ENCODE measurements at regions not wholly inside any gene's neighbourhood (a gene's known extent, or its start where the extent isn't known, plus 50 kb on each side); places are given as distances from the start of the nearest gene placed in this dataset.
A peak's percentile ranks its signal among the peaks of the same experiment; 100 is the strongest.

- H3K9me3 Mint-ChIP-seq, result peaks cover 4% of the 10 kb centered on the region
- Histone ChIP-seq H2AFZ (replicated peaks) (no peak overlapping the region), H4K20me1 (ENCODE audit: low read depth) (no peaks in the 10 kb centered on the region), H3K4me3 (no peak overlapping the region), H3K36me3 (no peaks in the 10 kb centered on the region), H3K79me2 (ENCODE audit: low read depth) (no peaks in the 10 kb centered on the region), H3F3A (ENCODE audit: low read depth) (no peaks in the 10 kb centered on the region), H3K9ac (no peak overlapping the region), H3K27ac (no peak overlapping the region), H3K9me3 (ENCODE audit: low read depth) (no peaks in the 10 kb centered on the region), H3K27me3 (peaks cover 5% of the 10 kb centered on the region), H3K4me2 (no peak overlapping the region), H3K4me1 (peaks cover 9% of the 10 kb centered on the region)
- no peaks in the 10 kb centered on the region for H3K4me1 Mint-ChIP-seq
- no peaks in the 10 kb centered on the region for H3K36me3 Mint-ChIP-seq
- no peak overlapping the region for H3K27ac Mint-ChIP-seq
- H3K27me3 Mint-ChIP-seq (ENCODE audit: insufficient read depth, low read depth), result peaks cover 14% of the 10 kb centered on the region
- DNase-seq (ENCODE audit: low spot score), result no peak
- no peak for TF ChIP-seq EZH2 (IDR thresholded peaks at IDR 0.05)
- no peak for TF ChIP-seq EZH2phosphoT487 (IDR thresholded peaks at IDR 0.05)
- no peak for TF ChIP-seq CTCF (IDR thresholded peaks at IDR 0.05)
- H3K4me3 Mint-ChIP-seq, result no peak overlapping the region
Observed at GRCh38 chr16:86242244-86243122, 267.8 kb upstream of the FOXF1 start.

GRCh38 chr16:86243123-86243473, 267.2 kb upstream of the FOXF1 start:
- H4K20me1 ChIP-seq (ENCODE audit: low read depth), result no peaks in the 10 kb centered on the region
- H3K9ac ChIP-seq, result no peak overlapping the region
- DNase-seq (ENCODE audit: low spot score), result no peak
- H3K4me1 ChIP-seq, result peaks cover 9% of the 10 kb centered on the region
- no peak overlapping the region for H3K4me3 ChIP-seq
- peaks cover 5% of the 10 kb centered on the region for H3K27me3 ChIP-seq
- H3K79me2 ChIP-seq (ENCODE audit: low read depth), result no peaks in the 10 kb centered on the region
- H3K9me3 Mint-ChIP-seq, result peaks cover 4% of the 10 kb centered on the region
- no peaks in the 10 kb centered on the region for H3K9me3 ChIP-seq (ENCODE audit: low read depth)
- no peaks in the 10 kb centered on the region for H3K4me1 Mint-ChIP-seq
- no peaks in the 10 kb centered on the region for H3F3A ChIP-seq (ENCODE audit: low read depth)
- no peak for TF ChIP-seq CTCF (IDR thresholded peaks at IDR 0.05)
- H3K4me2 ChIP-seq, result no peak overlapping the region
- no peak overlapping the region for H3K27ac ChIP-seq
- no peak overlapping the region for H2AFZ ChIP-seq (replicated peaks)
- no peak overlapping the region for H3K4me3 Mint-ChIP-seq
- peaks cover 17% of the 10 kb centered on the region for H3K27me3 Mint-ChIP-seq (ENCODE audit: insufficient read depth, low read depth)
- no peak overlapping the region for H3K27ac Mint-ChIP-seq
- no peaks in the 10 kb centered on the region for H3K36me3 ChIP-seq
- H3K36me3 Mint-ChIP-seq, result no peaks in the 10 kb centered on the region

- Mint-ChIP-seq H3K27ac (no peak overlapping the region), H3K4me3 (no peak overlapping the region), H3K9me3 (peaks cover 4% of the 10 kb centered on the region), H3K4me1 (no peaks in the 10 kb centered on the region), H3K36me3 (no peaks in the 10 kb centered on the region), H3K27me3 (ENCODE audit: insufficient read depth, low read depth) (peaks cover 20% of the 10 kb centered on the region)
- peaks cover 9% of the 10 kb centered on the region for H3K4me1 ChIP-seq
- H3K27me3 ChIP-seq, result peaks cover 5% of the 10 kb centered on the region
- no peaks in the 10 kb centered on the region for H3F3A ChIP-seq (ENCODE audit: low read depth)
- no peaks in the 10 kb centered on the region for H3K9me3 ChIP-seq (ENCODE audit: low read depth)
- H3K4me3 ChIP-seq, result no peak overlapping the region
- no peak for TF ChIP-seq CTCF (IDR thresholded peaks at IDR 0.05)
- TF ChIP-seq EZH2phosphoT487 (IDR thresholded peaks at IDR 0.05), result no peak
- no peak for TF ChIP-seq EZH2 (IDR thresholded peaks at IDR 0.05)
- H4K20me1 ChIP-seq (ENCODE audit: low read depth), result no peaks in the 10 kb centered on the region
- H3K36me3 ChIP-seq, result no peaks in the 10 kb centered on the region
- H3K79me2 ChIP-seq (ENCODE audit: low read depth), result no peaks in the 10 kb centered on the region
- H3K27ac ChIP-seq, result no peak overlapping the region
- H2AFZ ChIP-seq (replicated peaks), result peak overlapping the region; percentile 26
- H3K9ac ChIP-seq, result no peak overlapping the region
- peak overlapping the region; percentile 35 for H3K4me2 ChIP-seq
- no peak for DNase-seq (ENCODE audit: low spot score)
Observed at GRCh38 chr16:86243571-86244154, 266.7 kb upstream of the FOXF1 start.

Measured in neural progenitor cell (in vitro differentiated cells).